GM12878 (cell line): ENCODE measurements at regions not wholly inside any gene's neighbourhood (a gene's known extent, or its start where the extent isn't known, plus 50 kb on each side); places are given as distances from the start of the nearest gene placed in this dataset.

Experiments used
- ATAC-seq: fragments of 200-7000 bp; cut with Tn5 transposase; 3 replicates; pipeline ENCODE4 v1.9.1; 2020; ENCODE audit warnings: mild to moderate bottlenecking, moderate library complexity
- BruUV-seq: library from RNA; stranded (reverse); fragments of 400-500 nt; replicated peaks from 2 replicates; lab custom pipeline; 2021; lab: Mats Ljungman, UMichigan
- CTCF ChIA-PET: fragments of 300-600 bp; sonication (Branson Sonifier 250); formaldehyde crosslinking; extraction: SDS; loops from one replicate; lab custom pipeline; 2021; ENCODE audit warnings: inconsistent platforms; lab: Yijun Ruan, JAX
- POLR2A ChIA-PET: fragments of 350-600 bp; formaldehyde crosslinking; extraction: SDS; loops from one replicate; lab custom pipeline; 2021; ENCODE audit warnings: inconsistent platforms; lab: Charles Lee
- RAD21 ChIA-PET: fragments of 300-600 bp; sonication (Branson Sonifier 250); formaldehyde crosslinking; loops from one replicate; lab custom pipeline; 2023; ENCODE audit warnings: antibody characterized with exemption; ENCODE audit not compliant: unreplicated experiment; lab: Charles Lee
- SMC1A ChIA-PET: fragments of 300-600 bp; sonication (Branson Sonifier 250); formaldehyde crosslinking; loops from one replicate; lab custom pipeline; 2023; ENCODE audit not compliant: unreplicated experiment, uncharacterized antibody; lab: Charles Lee
- DNase-seq: peaks from one replicate; pipeline ENCODE4 v3.0.0-alpha.2; 2011; ENCODE audit warnings: low read depth, low spot score
- FAIRE-seq: peaks from 3 replicates; lab custom pipeline; 2011; peaks lifted over from hg19 to GRCh38; lab: Jason Lieb, UNC
- H2AFZ ChIP-seq: 2 replicates; pipeline ENCODE4 v1.6.0; 2011; ENCODE audit warnings: low read depth, low read length, control low read depth; ENCODE audit not compliant: control insufficient read depth
- H3K27ac ChIP-seq: 2 replicates; pipeline ENCODE4 v1.5.1; 2011; ENCODE audit warnings: control low read depth; ENCODE audit not compliant: control insufficient read depth, insufficient read depth
- H3K27me3 ChIP-seq, 2 experiments: replicated peaks in 1 of 2; 2 replicates each; pipeline versions ENCODE4 v1.6.0 to v1.6.1; 2011; ENCODE audit warnings: low read length in 1 of 2; ENCODE audit not compliant: control insufficient read depth in 2 of 2, insufficient read depth in 2 of 2
- H3K36me3 ChIP-seq, 2 experiments: 2 replicates each; pipeline ENCODE4 v1.5.1; 2011; ENCODE audit warnings: low read length in 1 of 2; ENCODE audit not compliant: control insufficient read depth in 2 of 2, insufficient read depth in 2 of 2
- H3K4me1 ChIP-seq: 2 replicates; pipeline ENCODE4 v1.6.1; 2011; ENCODE audit warnings: mild to moderate bottlenecking, low read length, moderate library complexity, mixed read lengths; ENCODE audit not compliant: control insufficient read depth, insufficient read depth
- H3K4me2 ChIP-seq: 2 replicates; pipeline ENCODE4 v1.6.0; 2011; ENCODE audit warnings: control low read depth; ENCODE audit not compliant: control insufficient read depth, insufficient read depth
- H3K4me3 ChIP-seq: fragments of 200-600 bp; sonication (generic); 2 replicates; pipeline ENCODE4 v1.5.1; 2016
- H3K79me2 ChIP-seq: 2 replicates; pipeline ENCODE4 v1.6.0; 2011; ENCODE audit warnings: low read length; ENCODE audit not compliant: control insufficient read depth, insufficient read depth
- H3K9ac ChIP-seq: 2 replicates; pipeline ENCODE4 v1.8.0; 2011; ENCODE audit warnings: low read length, control low read depth, mixed read lengths; ENCODE audit not compliant: control insufficient read depth, insufficient read depth
- H3K9me3 ChIP-seq: replicated peaks from 3 replicates; pipeline ENCODE4 v1.5.1; 2011; ENCODE audit warnings: mild to moderate bottlenecking, low read length; ENCODE audit not compliant: control insufficient read depth, insufficient read depth
- H4K20me1 ChIP-seq: 2 replicates; pipeline ENCODE4 v1.6.0; 2011; ENCODE audit not compliant: control insufficient read depth, insufficient read depth
- ASH2L ChIP-seq: fragments of 300-600, 200-600 bp; sonication (generic); IDR thresholded peaks from 2 replicates; pipeline ENCODE4 v1.6.1; 2017; ENCODE audit warnings: low read depth, mild to moderate bottlenecking, borderline replicate concordance
- BACH1 ChIP-seq: fragments of 450-650 bp; IDR thresholded peaks from 2 replicates; pipeline ENCODE4 v1.6.1; 2017; ENCODE audit warnings: mild to moderate bottlenecking, borderline replicate concordance
- BMI1 ChIP-seq: fragments of 450-650 bp; IDR thresholded peaks from 2 replicates; pipeline ENCODE4 v1.6.1; 2016; ENCODE audit warnings: mild to moderate bottlenecking, moderate library complexity, borderline replicate concordance
- BRCA1 ChIP-seq: IDR thresholded peaks from 2 replicates; pipeline ENCODE4 v1.6.1; 2011; ENCODE audit warnings: low read depth, low read length, improper control_type of control experiment
- CREM ChIP-seq: IDR thresholded peaks from 2 replicates; pipeline ENCODE4 v1.6.1; 2014; ENCODE audit warnings: antibody characterized with exemption, low read depth
- EED ChIP-seq: sonication (generic); IDR thresholded peaks from 2 replicates; pipeline ENCODE4 v1.6.1; 2016; ENCODE audit warnings: antibody characterized with exemption, low read depth
- EZH2 ChIP-seq: IDR thresholded peaks from 2 replicates; pipeline ENCODE4 v1.6.1; 2012; ENCODE audit warnings: low read depth, mild to moderate bottlenecking, control low read depth, inconsistent platforms, low read length, borderline replicate concordance; ENCODE audit not compliant: control insufficient read depth
- FOXM1 ChIP-seq: IDR thresholded peaks from 2 replicates; pipeline ENCODE4 v1.6.1; 2012; ENCODE audit warnings: low read depth, mild to moderate bottlenecking, inconsistent platforms, low read length, moderate library complexity
- HDAC2 ChIP-seq: fragments of 200-600 bp; sonication (generic); IDR thresholded peaks from 2 replicates; pipeline ENCODE4 v1.6.1; 2017
- PAX5 ChIP-seq: IDR thresholded peaks from 2 replicates; pipeline ENCODE4 v1.6.1; 2011; ENCODE audit warnings: low read depth, low read length, borderline replicate concordance
- POU2F2 ChIP-seq: IDR thresholded peaks from 3 replicates; pipeline ENCODE4 v1.6.1; 2011; ENCODE audit warnings: low read depth, mild to moderate bottlenecking, low read length, borderline replicate concordance
- RB1 ChIP-seq: fragments of 450-650 bp; formaldehyde crosslinking; IDR thresholded peaks from 2 replicates; pipeline ENCODE4 v1.6.1; 2017; ENCODE audit warnings: mild to moderate bottlenecking, borderline replicate concordance
- SP1 ChIP-seq: IDR thresholded peaks from one replicate; pipeline ENCODE4 v1.6.1; 2011; ENCODE audit warnings: low read depth, low read length
- ZSCAN29 ChIP-seq: fragments of 450-650 bp; IDR thresholded peaks from 2 replicates; pipeline ENCODE4 v1.6.1; 2017; ENCODE audit warnings: mild to moderate bottlenecking, moderate library complexity
- ZZZ3 ChIP-seq: IDR thresholded peaks from 2 replicates; pipeline ENCODE4 v1.6.1; 2011; ENCODE audit warnings: low read depth; ENCODE audit not compliant: control insufficient read depth, insufficient read length
- WGBS: methylation state at CpG from one replicate; pipeline ENCODE4 v1.1.6; 2016; ENCODE audit warnings: low lambda C conversion rate; ENCODE audit not compliant: insufficient replicate concordance, insufficient coverage; ENCODE audit errors: missing lambda C conversion rate; 5-methylcytosine and 5-hydroxymethylcytosine counted together
- in situ Hi-C: fragments of 300-500 bp; cut with MboI; formaldehyde crosslinking; loops from 9 replicates; pipeline ENCODE4 v1.14.3; 2018; ENCODE audit warnings: mixed read lengths
- intact Hi-C: fragments of 100-400 bp; cut with micrococcal nuclease; formaldehyde crosslinking; loops from one replicate; pipeline ENCODE4 v1.14.2; 2022; ENCODE audit not compliant: unreplicated experiment
- TF ChIP-seq, protein P1 (sequence below): fragments of 450-650 bp; IDR thresholded peaks from 2 replicates; pipeline ENCODE4 v1.6.1; 2018; ENCODE audit warnings: mild to moderate bottlenecking, low read depth, moderate library complexity; ENCODE audit not compliant: partially characterized antibody

DNA sequence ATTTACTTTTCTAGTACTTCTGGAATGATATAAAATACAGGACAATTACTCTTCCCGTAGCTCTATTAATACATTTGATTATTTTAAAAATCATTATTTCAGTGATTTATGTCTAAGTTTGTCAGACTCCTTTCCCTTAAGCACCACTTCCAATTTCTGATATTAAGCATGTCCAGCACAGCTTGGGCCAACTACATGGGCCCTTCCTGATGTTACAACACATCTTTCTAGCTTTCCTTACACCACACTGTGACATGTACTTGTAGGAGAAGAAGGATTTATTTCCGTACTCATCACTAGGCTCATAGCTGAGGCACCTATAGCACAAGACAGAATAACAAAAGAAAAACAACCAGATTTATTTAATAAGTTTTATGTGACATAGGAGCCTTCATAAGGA is 134.8 kb upstream of the HNRNPA3 start (continued):
- TF ChIP-seq CREM (no peak), SP1 (no peak), EED (no peak), ASH2L (no peak), BRCA1 (no peak), FOXM1 (no peak), PAX5 (no peak), RB1 (no peak), POU2F2 (no peak), EZH2 (no peak), ZSCAN29 (no peak)
- TF ChIP-seq, protein P1, sequence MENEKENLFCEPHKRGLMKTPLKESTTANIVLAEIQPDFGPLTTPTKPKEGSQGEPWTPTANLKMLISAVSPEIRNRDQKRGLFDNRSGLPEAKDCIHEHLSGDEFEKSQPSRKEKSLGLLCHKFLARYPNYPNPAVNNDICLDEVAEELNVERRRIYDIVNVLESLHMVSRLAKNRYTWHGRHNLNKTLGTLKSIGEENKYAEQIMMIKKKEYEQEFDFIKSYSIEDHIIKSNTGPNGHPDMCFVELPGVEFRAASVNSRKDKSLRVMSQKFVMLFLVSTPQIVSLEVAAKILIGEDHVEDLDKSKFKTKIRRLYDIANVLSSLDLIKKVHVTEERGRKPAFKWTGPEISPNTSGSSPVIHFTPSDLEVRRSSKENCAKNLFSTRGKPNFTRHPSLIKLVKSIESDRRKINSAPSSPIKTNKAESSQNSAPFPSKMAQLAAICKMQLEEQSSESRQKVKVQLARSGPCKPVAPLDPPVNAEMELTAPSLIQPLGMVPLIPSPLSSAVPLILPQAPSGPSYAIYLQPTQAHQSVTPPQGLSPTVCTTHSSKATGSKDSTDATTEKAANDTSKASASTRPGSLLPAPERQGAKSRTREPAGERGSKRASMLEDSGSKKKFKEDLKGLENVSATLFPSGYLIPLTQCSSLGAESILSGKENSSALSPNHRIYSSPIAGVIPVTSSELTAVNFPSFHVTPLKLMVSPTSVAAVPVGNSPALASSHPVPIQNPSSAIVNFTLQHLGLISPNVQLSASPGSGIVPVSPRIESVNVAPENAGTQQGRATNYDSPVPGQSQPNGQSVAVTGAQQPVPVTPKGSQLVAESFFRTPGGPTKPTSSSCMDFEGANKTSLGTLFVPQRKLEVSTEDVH = no peak

DNA sequence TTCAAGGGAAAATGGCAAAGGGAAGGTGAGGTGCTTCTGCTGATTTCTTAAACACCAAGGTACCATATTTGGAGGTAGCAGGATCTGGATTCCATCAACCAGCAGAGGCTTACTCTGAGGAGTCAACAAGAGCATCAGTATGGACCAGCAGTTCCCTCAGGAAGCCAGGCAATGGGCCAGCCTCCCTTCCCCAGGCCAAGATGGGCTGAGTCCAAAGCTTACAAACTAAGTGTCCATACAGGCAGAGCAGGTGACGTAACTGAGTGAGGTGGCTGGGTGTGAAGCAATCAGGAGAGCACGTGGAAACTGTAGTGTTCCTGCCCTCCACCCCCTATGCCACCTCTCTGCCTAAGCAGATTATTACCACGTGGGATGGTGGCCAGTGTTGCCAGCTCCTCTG is 134.2 kb upstream of the HNRNPA3 start:
- 0% methylated on average over 3 of the region's 3 CpGs for WGBS

More for the DNA sequence above, 134.2 kb upstream of the HNRNPA3 start:
- intact Hi-C loops = no loop called here
- Histone ChIP-seq H3K4me1 (no peaks in the 10 kb centered on the region), H3K9me3 (no peaks in the 10 kb centered on the region), H3K9ac (no peak overlapping the region), H3K36me3 (no peaks in the 10 kb centered on the region), H3K4me3 (no peak overlapping the region), H2AFZ (no peak overlapping the region), H3K27me3 (no peaks in the 10 kb centered on the region), H4K20me1 (no peaks in the 10 kb centered on the region), H3K4me2 (no peak overlapping the region), H3K79me2 (no peaks in the 10 kb centered on the region), H3K27ac (no peak overlapping the region)
- in situ Hi-C loops = no loop called here
- SMC1A ChIA-PET = interaction anchor here (0.5 to 1.4 kb wide), 3 partner anchors 20 to 60 kb away, joined by 3 read pairs; no protein-coding TSS in a partner anchor
- POLR2A ChIA-PET = no interaction called here
- no TSS peak for BruUV-seq
- no peak for DNase-seq
- CTCF ChIA-PET = interaction anchor here (1.3 kb wide), 1 partner anchor 71 kb away, joined by 4 read pairs; no protein-coding TSS in a partner anchor
- TF ChIP-seq BMI1 (no peak), BACH1 (no peak), ZZZ3 (no peak), HDAC2 (no peak)
- FAIRE-seq = no peak
- ATAC-seq = no peak
- RAD21 ChIA-PET = interaction anchor here (1.6 kb wide), 1 partner anchor 146 kb away, joined by 4 read pairs; no protein-coding TSS in a partner anchor
